Liver (tissue), 8 donors: ENCODE measurements at regions not wholly inside any gene's neighbourhood (a gene's known extent, or its start where the extent isn't known, plus 50 kb on each side); places are given as distances from the start of the nearest gene placed in this dataset.
A peak's percentile ranks its signal among the peaks of the same experiment; 100 is the strongest.

Experiments used
- DNase-seq: peaks from one replicate; pipeline ENCODE4 v3.0.0-alpha.2; 2017; ENCODE audit warnings: low spot score
- H3K27ac ChIP-seq, 2 donors: one replicate each; pipeline ENCODE4 v1.7.0; 2013; ENCODE audit warnings: inconsistent platforms in 2 of 2, low read length in 2 of 2, control low read depth in 1 of 2, low read depth in 1 of 2, mild to moderate bottlenecking in 1 of 2
- H3K27me3 ChIP-seq, 4 donors: one replicate each; pipeline versions ENCODE4 v1.6.1 to v1.7.0; 2013; ENCODE audit warnings: low read length in 3 of 4, inconsistent platforms in 1 of 4, mild to moderate bottlenecking in 1 of 4, moderate library complexity in 1 of 4; ENCODE audit not compliant: control insufficient read depth in 4 of 4, insufficient read depth in 4 of 4
- H3K36me3 ChIP-seq, 4 donors: one replicate each; pipeline versions ENCODE4 v1.6.1 to v1.7.0; 2013; ENCODE audit warnings: low read length in 3 of 4, mild to moderate bottlenecking in 3 of 4, low read depth in 1 of 4, moderate library complexity in 1 of 4; ENCODE audit not compliant: control insufficient read depth in 4 of 4, insufficient read depth in 3 of 4
- H3K4me1 ChIP-seq, 4 donors: one replicate each; pipeline versions ENCODE4 v1.6.1 to v1.7.0; 2013; ENCODE audit warnings: low read length in 3 of 4, mild to moderate bottlenecking in 3 of 4, moderate library complexity in 1 of 4; ENCODE audit not compliant: control insufficient read depth in 4 of 4, insufficient read depth in 4 of 4
- H3K4me3 ChIP-seq, 3 donors: one replicate each; pipeline versions ENCODE4 v1.6.1 to v1.7.0; 2013; ENCODE audit warnings: low read length in 3 of 3, control low read depth in 1 of 3, low read depth in 1 of 3, mild to moderate bottlenecking in 1 of 3
- H3K9ac ChIP-seq, 2 donors: one replicate each; pipeline ENCODE4 v1.7.0; 2013; ENCODE audit warnings: low read length in 2 of 2, mild to moderate bottlenecking in 2 of 2, moderate library complexity in 2 of 2, control low read depth in 1 of 2, low read depth in 1 of 2
- H3K9me3 ChIP-seq, 4 donors: one replicate each; pipeline versions ENCODE4 v1.6.1 to v1.7.0; 2013; ENCODE audit warnings: low read length in 3 of 4; ENCODE audit not compliant: control insufficient read depth in 4 of 4
- ATF3 ChIP-seq: IDR thresholded peaks from 2 replicates; pipeline ENCODE4 v1.6.1; 2016; ENCODE audit warnings: antibody characterized with exemption
- CTCF ChIP-seq: fragments of 150-350 bp; IDR thresholded peaks from 2 replicates; pipeline ENCODE4 v1.5.1; 2017; ENCODE audit warnings: improper control_type of control experiment, low read depth, low read length; ENCODE audit not compliant: missing input control
- EGR1 ChIP-seq, 2 donors: IDR thresholded peaks; 2 replicates each; pipeline ENCODE4 v1.6.1; 2016 to 2018; ENCODE audit warnings: antibody characterized with exemption in 2 of 2, low read depth in 2 of 2
- FOXA1 ChIP-seq: IDR thresholded peaks from 2 replicates; pipeline ENCODE4 v1.6.1; 2016; ENCODE audit warnings: antibody characterized with exemption
- FOXA2 ChIP-seq: IDR thresholded peaks from 2 replicates; pipeline ENCODE4 v1.6.1; 2016; ENCODE audit warnings: antibody characterized with exemption
- GABPA ChIP-seq, 2 donors: IDR thresholded peaks in 1 of 2; conservative IDR thresholded peaks in 1 of 2; 2 replicates each; pipeline ENCODE4 v1.6.1; 2016; ENCODE audit warnings: antibody characterized with exemption in 2 of 2, mild to moderate bottlenecking in 1 of 2, moderate library complexity in 1 of 2
- HNF4A ChIP-seq, 2 donors: conservative IDR thresholded peaks; 2 replicates each; pipeline ENCODE4 v1.6.1; 2016; ENCODE audit warnings: antibody characterized with exemption in 2 of 2, mild to moderate bottlenecking in 2 of 2
- HNF4G ChIP-seq: IDR thresholded peaks from 2 replicates; pipeline ENCODE4 v1.6.1; 2016; ENCODE audit warnings: antibody characterized with exemption
- JUND ChIP-seq, 2 donors: IDR thresholded peaks; 2 replicates each; pipeline ENCODE4 v1.6.1; 2016; ENCODE audit warnings: antibody characterized with exemption in 2 of 2
- MAX ChIP-seq: IDR thresholded peaks from 2 replicates; pipeline ENCODE4 v1.6.1; 2016; ENCODE audit warnings: antibody characterized with exemption
- NR2F2 ChIP-seq: IDR thresholded peaks from 2 replicates; pipeline ENCODE4 v1.6.1; 2016; ENCODE audit warnings: antibody characterized with exemption
- RAD21 ChIP-seq, 2 donors: IDR thresholded peaks; 2 replicates each; pipeline ENCODE4 v1.6.1; 2016; ENCODE audit warnings: antibody characterized with exemption in 2 of 2, mild to moderate bottlenecking in 2 of 2
- REST ChIP-seq: IDR thresholded peaks from 2 replicates; pipeline ENCODE4 v1.6.1; 2016; ENCODE audit warnings: antibody characterized with exemption, mild to moderate bottlenecking
- SP1 ChIP-seq: IDR thresholded peaks from 2 replicates; pipeline ENCODE4 v1.6.1; 2018; ENCODE audit warnings: antibody characterized with exemption, mild to moderate bottlenecking
- TAF1 ChIP-seq: conservative IDR thresholded peaks from 2 replicates; pipeline ENCODE4 v1.6.1; 2016; ENCODE audit warnings: antibody characterized with exemption, mild to moderate bottlenecking
- YY1 ChIP-seq: IDR thresholded peaks from 2 replicates; pipeline ENCODE4 v1.6.1; 2016; ENCODE audit warnings: antibody characterized with exemption, mild to moderate bottlenecking
- ZBTB33 ChIP-seq: IDR thresholded peaks from 2 replicates; pipeline ENCODE4 v1.6.1; 2016; ENCODE audit warnings: antibody characterized with exemption
- WGBS: extraction: QIAGEN DNeasy Blood & Tissue Kit; methylation state at CpG from one replicate; pipeline ENCODE4 v1.1.7; 2013; 5-methylcytosine and 5-hydroxymethylcytosine counted together
- donor health status: healthy.
- donor health status: healthy.
- donor health status: healthy.
- donor health status: healthy.
- donor health status: healthy.

DNA sequence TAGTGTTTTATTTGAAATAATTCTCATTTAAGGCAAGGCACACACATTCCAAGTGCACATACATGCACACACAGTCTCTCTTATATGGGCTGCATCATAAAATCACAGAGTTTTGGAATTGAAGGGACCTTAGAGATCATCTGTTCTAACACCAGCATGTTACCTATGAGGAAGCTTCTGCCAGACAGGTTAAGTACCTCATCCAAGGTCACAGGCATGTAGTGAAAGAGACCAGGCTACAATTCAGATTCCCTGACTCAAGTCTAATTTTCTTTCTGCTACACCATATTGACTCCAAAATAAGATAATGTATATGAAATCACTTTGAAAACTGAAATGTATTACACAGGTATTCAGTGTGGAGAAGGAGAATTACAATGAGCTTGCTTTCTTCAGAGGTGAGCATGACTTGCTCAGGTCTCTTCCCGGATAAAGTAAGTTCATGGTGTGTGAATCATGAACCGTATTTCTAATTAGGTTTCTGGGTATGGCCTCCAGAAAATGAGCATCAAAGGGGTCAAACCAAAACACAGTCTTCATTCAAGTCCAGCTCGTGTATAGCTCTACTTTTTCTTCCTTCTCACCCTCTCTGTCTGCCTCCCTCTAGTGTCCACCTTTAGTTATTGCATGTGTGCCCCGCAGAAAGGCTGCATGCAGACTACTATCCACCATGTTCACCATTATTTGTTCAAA lies 411.9 kb downstream of the FUT8 start:
- Histone ChIP-seq H3K27ac (no peak overlapping the region), H3K36me3 (no peaks in the 10 kb centered on the region), H3K9ac (no peak overlapping the region), H3K9me3 (no peaks in the 10 kb centered on the region), H3K4me1 (no peaks in the 10 kb centered on the region), H3K27me3 (peaks cover 0 to 4% (median 2%) of the 10 kb centered on the region in 4 donors), H3K4me3 (no peak overlapping the region)
- peak; percentile 37 for DNase-seq
- 21% methylated on average over 4 of the region's 4 CpGs for WGBS
- TF ChIP-seq HNF4A (conservative IDR thresholded peaks at IDR 0.05): no peak
- TF ChIP-seq RAD21 (IDR thresholded peaks at IDR 0.05): peak; percentile 88 to 96
- TF ChIP-seq CTCF: peak; percentile 93

- no peaks in the 10 kb centered on the region for H3K4me1 ChIP-seq
- H3K4me3 ChIP-seq: no peak overlapping the region
- DNase-seq: no peak
- H3K27me3 ChIP-seq: peaks cover 0 to 4% (median 2%) of the 10 kb centered on the region in 4 donors
- no peaks in the 10 kb centered on the region for H3K36me3 ChIP-seq
- no peak overlapping the region for H3K27ac ChIP-seq
- TF ChIP-seq JUND (IDR thresholded peaks at IDR 0.05) (no peak), YY1 (no peak), REST (no peak), MAX (no peak), TAF1 (no peak), EGR1 (IDR thresholded peaks at IDR 0.05; ENCODE audit: low read depth in 2 of 2) (no peak), HNF4G (no peak), GABPA (IDR thresholded peaks at IDR 0.05 in 1 of 2, conservative IDR thresholded peaks at IDR 0.05 in 1 of 2) (no peak), HNF4A (conservative IDR thresholded peaks at IDR 0.05) (no peak), RAD21 (IDR thresholded peaks at IDR 0.05) (no peak), FOXA1 (no peak), NR2F2 (no peak), SP1 (no peak), FOXA2 (no peak), ZBTB33 (no peak), ATF3 (no peak), CTCF (no peak)
- no peaks in the 10 kb centered on the region for H3K9me3 ChIP-seq
- WGBS: 4% methylated on average over 2 of the region's 2 CpGs
- H3K9ac ChIP-seq: no peak overlapping the region
These were observed 412.4 kb downstream of the FUT8 start for GRCh38 chr14:65824978-65825299.
